ENCODE measurements at regions not wholly inside any gene's neighbourhood (a gene's known extent, or its start where the extent isn't known, plus 50 kb on each side); places are given as distances from the start of the nearest gene placed in this dataset.

DNA sequence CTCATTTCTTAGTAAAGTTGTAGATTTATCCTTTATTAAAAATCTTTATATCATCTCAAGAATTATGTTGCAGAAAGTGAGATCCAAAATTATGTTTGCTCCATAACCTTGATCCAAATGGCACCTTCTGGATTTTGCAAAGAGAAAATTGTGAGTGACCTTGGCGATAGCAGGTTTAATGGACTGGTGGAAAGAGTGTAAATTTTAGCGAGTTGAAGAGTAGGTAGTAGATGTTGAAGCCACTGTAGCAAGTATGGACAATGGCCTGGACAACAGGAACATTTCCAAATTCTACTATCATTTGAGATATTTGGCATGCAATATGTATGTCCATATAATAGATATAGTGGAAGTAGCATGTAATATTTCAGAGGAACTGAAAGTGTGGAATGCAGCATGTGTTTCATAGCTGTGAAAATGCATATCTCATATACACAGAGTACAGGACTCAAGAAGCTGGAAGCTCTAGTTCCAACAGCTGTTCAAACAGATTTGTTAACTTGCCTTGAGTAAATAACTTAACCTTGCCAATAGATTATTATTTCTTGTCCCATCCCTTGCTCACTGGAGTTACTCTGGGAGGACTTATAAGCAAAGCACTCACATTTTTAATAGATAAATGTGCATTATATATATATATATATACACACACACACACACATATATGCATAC, 152.5 kb upstream of the TLL1 start:
- no peak for DNase-seq (ENCODE audit: low read depth)

DNA sequence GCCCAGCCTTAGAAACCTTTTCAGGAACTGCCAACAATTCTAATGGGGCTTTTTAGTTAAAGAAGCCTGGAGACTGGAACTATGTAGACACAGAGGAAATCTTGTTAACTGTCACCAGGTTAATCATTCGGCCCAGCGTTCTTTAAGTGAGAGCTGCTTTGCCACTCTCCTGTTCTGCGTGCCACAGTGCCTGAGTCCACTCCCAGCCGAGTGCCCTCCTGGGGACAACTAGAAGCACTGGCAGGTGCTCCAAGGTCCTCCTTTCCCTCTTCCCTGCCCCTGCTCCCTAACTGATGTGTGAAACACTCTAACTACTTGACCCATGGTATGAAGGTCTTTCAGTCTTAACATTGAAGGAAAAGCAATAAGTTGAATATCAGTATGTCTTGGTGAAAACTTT, 151.2 kb upstream of the TLL1 start:
- no peak for DNase-seq (ENCODE audit: low read depth)

DNA sequence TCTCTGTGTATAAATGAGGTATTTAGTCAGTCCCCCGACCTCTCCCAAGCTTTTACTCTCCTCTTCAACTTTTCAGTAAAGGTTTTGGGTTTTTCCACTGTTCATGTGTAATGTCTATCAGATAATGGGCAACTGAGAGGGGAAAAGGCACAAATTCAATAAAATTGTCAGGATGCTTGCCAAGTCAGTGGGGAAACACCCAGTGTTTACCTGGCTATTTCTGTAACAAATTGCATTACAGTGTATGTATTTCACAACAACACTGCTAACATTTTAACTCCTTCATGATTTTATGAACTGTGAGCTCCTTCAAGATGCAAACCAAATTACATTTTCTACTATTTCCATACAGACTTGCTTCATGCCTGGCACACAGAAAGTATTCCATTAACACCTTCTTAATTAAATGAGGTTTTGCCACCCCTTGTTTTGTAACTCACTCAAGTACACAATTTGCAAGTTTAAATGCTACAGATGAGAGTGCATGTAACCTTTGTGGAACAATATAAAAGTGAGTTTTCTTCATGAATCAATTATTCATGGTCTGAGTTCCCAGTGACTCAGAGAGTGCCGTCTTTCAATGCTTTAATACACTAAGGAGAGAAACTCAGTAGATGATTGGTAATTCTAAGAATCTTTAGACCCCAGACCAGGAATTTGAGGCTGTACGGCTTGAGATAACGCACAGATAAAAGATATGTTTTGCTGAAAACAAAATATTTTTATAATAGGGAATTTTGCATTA, 149.8 kb upstream of the TLL1 start:
- DNase-seq (ENCODE audit: low read depth), result no peak

DNA sequence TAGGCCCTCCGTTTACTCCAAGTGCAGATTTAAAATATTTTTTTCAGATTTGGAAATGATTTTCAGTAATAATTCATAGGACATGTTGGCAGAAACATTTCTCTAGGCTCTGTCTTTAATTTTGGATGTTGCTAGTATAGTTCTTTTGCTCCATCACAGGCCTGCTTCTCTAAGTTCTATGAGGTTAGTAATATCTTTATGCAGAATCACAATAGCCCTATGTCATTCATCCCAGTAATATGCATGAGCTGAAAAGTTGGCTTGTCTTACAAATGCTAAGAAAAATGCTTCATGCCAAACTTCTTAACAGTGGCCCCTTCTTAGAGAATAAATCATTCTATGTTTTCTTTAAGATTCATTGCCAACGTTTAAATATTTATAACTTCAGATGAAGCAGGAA, 148.3 kb upstream of the TLL1 start:
- DNase-seq (ENCODE audit: low read depth), result no peak

DNA sequence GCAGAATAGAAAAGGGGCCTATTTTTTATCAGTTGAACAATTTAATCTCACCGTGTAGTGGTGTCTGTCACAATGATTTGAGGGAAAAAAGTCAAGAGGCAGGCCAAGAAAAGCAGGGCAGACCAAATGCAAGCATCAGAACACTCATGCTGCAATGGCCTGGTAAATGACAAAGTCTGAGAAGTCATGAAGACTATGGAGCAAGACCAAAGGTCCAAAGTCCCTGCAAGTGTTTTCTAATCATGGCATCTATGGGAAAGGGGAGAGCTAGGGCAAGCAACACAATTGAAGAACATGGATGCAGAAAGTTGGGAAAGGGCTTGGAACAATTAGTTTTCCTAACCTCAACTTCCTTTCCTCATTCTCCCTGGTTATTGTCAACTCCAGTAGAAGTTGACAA, 147.7 kb upstream of the TLL1 start:
- DNase-seq (ENCODE audit: low read depth), result no peak

DNA sequence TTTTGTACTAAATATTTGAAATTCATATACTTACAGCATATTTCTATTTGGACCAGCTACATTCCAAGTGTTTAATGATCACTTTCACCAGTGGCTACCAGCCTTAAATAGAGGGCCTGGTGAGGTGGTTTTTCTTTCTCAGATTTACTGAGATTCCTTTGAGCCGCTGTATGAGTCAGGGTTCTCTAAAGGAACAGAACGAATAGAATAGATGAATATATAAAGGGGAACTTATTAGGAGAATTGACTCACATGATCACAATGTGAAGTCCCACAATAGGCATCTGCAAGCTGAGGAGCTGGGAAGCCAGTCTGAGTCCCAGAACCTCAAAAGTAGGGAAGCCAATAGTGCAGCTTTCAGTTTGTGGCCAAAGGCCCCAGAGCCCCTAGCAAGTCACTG, 146.2 kb upstream of the TLL1 start:
- DNase-seq (ENCODE audit: low read depth), result no peak

DNA sequence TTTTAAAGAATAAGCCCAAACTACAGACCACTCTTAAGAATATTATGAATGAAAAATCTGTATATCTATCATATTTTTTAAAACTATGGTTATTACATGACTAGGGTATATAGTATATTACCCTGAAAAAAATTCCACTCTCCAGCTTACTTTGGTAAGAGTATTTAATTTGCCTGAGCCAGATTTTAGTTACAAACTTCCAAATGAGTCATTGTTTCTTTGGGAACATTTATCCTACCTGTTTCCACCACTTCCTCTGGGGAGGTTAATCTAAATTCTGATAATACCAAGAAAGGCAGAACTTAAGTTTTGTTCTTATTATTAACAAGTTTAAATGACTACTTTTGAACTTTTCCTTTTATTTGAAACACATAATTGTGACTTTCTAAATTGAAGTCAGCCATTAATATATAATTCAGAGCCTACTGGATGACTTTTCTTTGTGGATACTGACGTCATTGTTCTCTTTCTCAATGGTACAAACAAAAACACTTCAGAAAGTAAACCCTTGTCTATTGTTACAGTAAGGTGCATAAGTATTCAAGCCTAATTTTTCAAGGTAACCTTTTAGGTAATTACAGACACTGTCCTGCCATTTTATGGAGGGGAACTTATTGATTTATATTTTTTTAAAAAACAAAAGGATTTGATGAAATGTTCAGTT, 135.6 kb upstream of the TLL1 start:
- no peak for DNase-seq (ENCODE audit: low read depth)

DNA sequence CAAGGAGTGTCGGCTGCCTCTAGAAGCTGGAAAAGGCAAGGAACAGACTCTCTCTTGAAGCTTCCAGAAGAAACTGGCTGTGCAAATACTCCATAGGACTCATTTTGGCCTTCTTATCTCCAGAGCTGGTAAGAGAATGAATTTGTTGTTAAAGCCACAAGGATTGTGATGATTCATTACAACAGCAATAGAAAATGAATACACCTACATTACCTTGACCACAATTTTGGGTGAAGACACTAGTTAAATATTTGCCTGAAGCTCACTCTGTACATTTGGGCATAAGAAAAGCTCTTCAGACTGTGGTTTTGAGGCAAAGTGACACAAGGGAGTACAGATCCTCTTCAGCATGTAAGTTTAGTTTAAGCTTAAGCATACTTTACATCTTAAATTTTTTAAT, 134.5 kb upstream of the TLL1 start:
- DNase-seq (ENCODE audit: low read depth), result no peak

DNA sequence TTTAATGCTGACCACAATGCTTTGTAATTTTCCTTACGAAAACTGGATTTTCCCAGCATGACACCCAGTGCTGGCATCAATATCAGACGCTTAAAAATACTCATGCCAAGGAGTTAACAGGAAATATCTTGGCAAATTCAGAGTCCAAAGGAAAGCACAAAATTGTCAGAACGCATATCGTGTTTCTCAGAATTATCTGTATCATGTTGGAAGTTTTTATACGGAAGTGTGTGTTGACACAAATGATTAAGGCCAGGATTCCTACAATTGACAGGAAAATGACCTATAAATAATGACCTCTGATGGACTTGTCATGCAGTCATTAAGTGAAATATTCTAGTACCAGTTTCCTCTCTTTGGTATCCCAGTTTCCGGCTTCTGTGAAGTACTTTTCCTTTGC, 132.1 kb upstream of the TLL1 start:
- DNase-seq (ENCODE audit: low read depth), result no peak

DNA sequence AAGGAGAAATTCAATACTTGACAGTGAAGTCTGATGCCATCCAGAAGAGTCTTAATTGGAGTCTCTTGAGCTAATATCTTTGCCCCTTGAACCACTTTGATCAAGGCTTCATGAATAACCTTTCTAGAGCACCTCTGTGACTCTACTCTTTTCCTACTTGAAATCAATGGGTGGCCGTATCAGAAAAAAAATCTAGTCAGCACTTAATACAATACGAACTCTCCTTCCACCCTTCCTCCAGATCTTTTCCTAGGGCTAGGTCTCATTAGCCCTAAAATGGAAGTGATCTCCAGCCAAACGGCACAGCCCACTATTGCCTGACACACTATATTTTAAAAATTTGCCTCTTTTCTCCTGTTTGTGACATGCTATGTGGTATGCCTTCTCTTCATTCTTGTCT, 129.6 kb upstream of the TLL1 start:
- no peak for DNase-seq (ENCODE audit: low read depth)

DNA sequence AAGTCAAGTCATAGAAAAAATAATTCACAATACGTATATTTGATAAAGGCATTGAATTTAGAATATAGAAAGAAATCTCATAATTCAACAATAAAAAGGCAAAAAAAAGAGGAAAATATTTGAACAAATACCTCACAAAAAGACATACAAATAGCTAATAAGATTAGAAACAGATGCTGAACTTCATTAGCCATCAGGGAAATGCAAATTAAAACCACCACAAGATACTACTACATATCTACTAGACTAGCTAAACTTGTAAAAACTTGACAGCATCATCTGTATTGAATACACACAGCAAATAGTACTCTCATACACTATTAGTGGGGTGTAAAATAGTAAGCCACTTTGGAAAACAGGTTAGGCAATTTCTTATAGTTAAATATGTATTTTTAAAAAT, 128.7 kb upstream of the TLL1 start:
- DNase-seq (ENCODE audit: low read depth), result no peak

DNA sequence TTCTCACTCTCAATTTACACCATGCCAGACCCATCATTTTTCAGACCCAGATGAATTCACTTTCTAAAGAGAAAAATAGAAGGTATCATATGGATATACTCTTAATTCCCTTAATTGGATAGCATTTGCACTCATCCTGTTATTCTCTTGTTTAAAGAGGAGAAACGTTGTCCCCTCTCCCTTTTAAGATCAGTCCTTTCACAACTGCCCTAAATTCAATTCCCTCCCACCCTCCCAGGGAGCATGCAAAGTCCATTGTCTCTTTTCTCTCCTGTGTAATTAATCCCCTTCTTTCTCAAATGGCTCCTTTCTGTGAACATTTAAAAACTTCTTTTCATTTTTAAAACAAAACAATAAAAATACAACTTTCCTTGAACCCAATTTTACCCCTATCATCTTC, 124.7 kb upstream of the TLL1 start:
- DNase-seq (ENCODE audit: low read depth), result no peak

DNA sequence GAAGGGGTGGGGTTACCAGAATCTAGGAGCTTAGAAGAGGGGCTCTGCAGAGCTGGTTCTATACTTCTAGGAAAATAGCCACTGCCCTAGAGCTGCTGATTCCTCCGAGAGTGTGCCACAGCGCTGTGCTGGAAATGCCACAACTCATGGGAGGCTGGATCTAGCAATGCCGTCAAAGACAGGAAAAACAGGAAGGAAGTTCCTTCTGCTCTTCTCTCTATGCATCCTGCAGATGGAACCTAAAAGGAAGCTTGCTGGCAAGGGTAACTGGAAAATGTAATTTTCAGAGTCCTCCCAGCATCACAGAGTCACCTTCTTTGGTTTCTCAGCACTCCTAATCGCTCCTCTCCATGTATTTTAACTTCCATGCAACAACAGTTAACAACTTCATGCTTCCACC, 121.2 kb upstream of the TLL1 start:
- no peak for DNase-seq (ENCODE audit: low read depth)

DNA sequence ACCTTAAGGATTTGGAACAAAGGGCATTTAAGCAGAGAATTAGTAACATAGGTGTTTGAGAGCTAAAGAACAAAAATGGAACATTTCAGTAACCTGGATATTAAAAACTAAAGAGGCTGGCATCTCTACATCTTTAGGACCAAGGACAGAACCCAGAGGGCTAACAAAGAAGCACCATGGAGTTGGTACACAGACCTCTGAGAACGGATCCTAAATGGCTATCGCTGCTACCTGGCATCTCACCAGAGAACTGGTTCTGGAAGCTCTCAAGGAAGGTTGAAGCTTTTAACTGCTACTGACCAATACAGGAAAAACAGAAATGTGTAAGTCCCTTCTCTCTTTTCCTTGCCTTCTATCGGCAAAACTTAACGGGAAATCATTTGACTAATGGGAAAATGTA, 118.4 kb upstream of the TLL1 start:
- DNase-seq (ENCODE audit: low read depth), result no peak

DNA sequence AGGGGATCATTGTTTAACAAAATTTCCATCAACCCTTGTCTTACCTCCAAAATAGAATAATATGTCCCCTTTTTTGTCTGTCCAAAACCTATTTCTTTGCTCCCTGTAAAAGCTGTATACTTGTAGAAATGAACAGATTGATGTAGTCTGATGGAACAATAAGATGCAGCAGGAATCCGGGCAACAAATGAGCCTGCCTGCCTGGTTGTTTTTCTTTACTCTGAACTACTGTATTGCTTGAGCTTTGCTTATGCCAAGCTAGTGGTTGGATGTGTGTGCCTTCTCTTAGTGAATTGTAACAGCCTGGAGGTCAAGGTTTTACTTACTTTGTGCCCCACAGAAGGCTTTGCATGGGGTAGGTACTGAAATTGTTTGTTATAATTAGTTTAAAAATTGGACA, 116.2 kb upstream of the TLL1 start:
- DNase-seq (ENCODE audit: low read depth), result no peak

DNA sequence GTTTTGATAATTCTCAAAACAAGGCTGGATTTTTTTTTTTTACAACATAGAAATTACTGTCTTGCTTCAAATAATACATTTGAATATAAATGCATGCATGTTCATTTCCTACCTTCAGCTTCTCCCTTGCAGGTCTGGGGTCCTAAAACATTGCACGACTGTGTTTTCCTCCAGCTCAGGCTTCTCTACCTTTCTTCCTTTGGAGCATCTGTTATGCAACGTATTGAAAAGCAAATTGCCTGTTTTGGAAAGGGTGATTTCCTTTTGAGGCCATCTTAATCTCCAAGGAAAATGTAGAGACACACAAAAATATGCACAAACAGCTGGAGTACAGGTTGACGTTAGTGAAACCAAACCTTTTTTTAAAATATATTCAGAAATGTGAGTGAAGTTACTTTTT, 115.6 kb upstream of the TLL1 start:
- DNase-seq (ENCODE audit: low read depth), result no peak

DNA sequence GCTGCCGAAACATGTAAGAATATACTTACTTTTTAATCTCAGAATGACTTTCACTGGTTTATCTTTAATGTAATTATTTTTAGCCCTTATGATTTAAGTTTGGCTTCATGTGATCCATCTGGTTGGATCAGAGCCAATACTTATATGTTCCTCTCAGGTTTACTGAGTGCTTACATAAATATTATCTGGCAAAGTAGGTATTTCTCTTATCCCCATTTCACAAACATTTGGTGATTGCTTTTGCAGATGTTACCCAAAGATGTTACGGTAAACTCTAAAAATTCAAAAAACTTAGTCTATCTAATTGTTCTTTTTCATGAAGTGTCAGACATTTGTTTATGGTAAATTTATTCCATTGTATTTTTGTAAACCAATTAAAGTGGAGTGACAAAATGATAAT, 115.0 kb upstream of the TLL1 start:
- no peak for DNase-seq (ENCODE audit: low read depth)

DNA sequence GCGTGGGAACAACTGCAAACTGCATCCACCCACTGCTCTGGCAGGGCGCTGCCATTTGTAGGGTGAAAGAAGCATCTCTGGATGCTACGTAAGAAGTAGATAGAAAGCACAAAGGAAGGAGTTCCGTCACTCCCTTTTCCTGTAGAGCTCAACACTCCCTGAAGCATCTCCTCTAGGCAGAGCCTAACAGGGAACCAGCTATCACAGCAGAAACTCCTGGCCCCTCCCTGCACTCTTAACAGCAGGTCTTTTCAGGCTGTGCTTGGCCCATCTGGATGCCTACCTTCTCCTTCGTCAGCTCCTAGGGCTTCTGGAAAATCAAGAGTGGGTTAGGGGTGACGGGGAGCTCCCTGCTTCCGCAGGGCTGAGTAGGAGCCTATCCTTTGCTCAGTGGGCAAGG, 112.9 kb upstream of the TLL1 start:
- no peak for DNase-seq (ENCODE audit: low read depth)

DNA sequence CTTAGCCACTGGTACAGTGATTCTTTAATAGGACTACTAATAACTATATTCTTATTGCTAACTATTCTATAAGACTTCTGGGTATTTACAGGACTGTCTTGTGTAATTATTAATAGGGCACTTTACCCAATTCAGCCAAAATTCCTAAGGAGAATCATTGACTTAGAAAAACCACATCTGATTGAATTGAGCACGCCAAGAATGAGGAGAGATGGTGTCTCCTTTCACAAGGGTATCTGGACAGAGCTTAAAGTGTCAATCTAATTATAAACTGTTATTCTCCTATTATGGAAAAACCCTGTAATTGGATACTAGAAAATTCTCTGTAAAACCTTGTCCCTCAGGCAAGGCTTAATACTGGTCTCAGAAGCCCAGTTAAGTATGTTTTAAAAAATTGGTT, 111.1 kb upstream of the TLL1 start:
- DNase-seq (ENCODE audit: low read depth), result no peak

DNA sequence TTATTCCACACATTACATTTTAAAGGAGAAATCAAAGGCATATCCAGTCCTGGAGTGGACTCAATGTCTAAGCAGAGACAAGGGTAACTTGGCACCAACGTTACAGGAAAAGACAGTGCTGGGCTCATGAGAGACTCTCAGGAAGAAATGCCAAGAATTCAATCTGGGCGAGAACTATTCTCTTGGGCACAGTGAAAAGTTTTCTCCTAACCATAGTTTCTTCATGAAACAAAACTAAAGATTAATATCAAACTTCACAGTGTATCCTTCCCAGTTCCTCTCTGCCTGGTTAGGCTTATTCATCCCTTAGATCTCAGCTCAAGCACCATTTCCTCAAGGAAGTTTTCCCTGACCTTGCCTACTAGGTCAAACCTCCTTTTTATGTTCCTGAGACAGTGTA, 109.4 kb upstream of the TLL1 start:
- no peak for DNase-seq (ENCODE audit: low read depth)

DNA sequence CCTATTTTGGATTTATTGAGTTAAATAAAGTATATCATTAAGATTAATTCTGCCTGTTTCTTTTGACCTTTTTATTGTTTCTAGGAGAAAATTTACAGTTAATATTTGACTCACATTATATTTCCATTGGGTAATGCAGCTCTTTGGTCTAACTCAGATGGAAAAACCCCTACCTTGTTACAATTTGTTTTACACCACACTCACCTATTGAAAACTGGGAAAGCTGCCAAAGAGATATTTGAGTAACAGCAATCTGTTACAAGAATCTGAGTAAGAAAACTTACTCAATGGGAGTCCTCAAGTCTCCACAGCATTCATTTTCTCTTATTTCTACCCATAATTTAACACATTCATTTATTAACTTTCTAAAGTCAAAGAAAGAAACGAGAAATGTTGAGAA, 108.0 kb upstream of the TLL1 start:
- DNase-seq (ENCODE audit: low read depth), result no peak

DNA sequence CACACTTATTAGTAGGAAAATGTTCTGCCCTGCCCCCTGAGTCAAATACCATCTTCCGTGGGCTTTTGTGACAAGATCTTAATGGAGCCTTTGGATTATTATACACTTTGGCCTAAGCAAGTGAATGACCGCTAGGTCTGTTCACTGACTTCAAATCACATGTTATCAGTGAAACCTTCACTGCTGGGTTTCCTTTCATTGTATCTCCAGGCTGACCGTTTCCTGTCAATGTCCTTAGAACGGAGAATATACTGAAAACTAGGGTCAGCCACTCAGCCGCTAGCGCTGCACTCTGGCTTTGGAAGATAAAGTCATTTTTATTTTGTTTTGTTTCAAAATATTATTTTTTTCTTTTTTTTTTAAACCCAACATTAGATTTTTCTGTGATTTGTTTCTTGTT, 107.0 kb upstream of the TLL1 start:
- no peak for DNase-seq (ENCODE audit: low read depth)

DNA sequence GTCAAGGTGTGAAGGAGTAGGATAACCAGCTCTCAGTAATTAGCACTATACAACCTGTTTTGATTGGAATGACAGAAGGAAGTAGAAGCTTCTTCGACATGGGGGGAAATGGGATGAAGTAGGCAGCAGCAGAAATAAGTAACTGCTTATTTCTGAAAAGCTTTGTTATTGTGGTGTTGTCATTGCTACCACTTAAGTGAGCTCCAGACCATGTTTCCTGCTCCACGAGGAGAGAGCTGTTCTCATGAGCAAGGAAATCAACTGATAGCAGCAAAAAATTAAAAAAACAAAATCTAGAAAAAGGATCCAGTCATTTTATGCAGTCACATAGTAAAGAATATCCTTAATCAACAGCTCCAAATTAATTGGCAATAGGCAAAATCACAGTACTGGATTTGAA, 106.1 kb upstream of the TLL1 start:
- DNase-seq (ENCODE audit: low read depth), result no peak

Measured in forelimb muscle (tissue), 1 donor.